HG03558 (cell line): ENCODE measurements at regions not wholly inside any gene's neighbourhood (a gene's known extent, or its start where the extent isn't known, plus 50 kb on each side); places are given as distances from the start of the nearest gene placed in this dataset.
"Not testable (repeated sequence)": the region's sequence is repeated elsewhere in the genome, so short reads cannot be mapped to it uniquely, and the experiment has no call there.

Source experiments
- ATAC-seq: cut with Tn5 transposase; IDR thresholded peaks from one replicate; pipeline ENCODE4 v1.9.1; 2021; ENCODE audit warnings: moderate number of reproducible peaks; ENCODE audit not compliant: unreplicated experiment; ENCODE audit errors: extremely low read depth

GRCh38 chr12:42030588-42030987 lies 114.1 kb downstream of the GXYLT1 start:
- no peak for ATAC-seq

- ATAC-seq, result no peak
These were observed 117.1 kb downstream of the GXYLT1 start for GRCh38 chr12:42027546-42027945.

GRCh38 chr12:42024495-42024830 lies 120.2 kb downstream of the GXYLT1 start:
- ATAC-seq, result no peak

GRCh38 chr12:42023733-42024494 lies 120.8 kb downstream of the GXYLT1 start:
- ATAC-seq, result peak; percentile 82

- ATAC-seq, result not testable (repeated sequence)
These were observed 122.7 kb downstream of the GXYLT1 start for GRCh38 chr12:42021937-42022336.

- no peak for ATAC-seq
These were observed 123.2 kb downstream of the GXYLT1 start for GRCh38 chr12:42021469-42021868.

GRCh38 chr12:42020226-42020625 lies 124.4 kb downstream of the GXYLT1 start:
- ATAC-seq, result no peak

- ATAC-seq, result no peak
These were observed 124.9 kb downstream of the GXYLT1 start for GRCh38 chr12:42019746-42020145.

- ATAC-seq, result no peak
These were observed 127.6 kb downstream of the GXYLT1 start for GRCh38 chr12:42017051-42017450.

- ATAC-seq, result no peak
These were observed 129.6 kb downstream of the GXYLT1 start for GRCh38 chr12:42015051-42015461.

GRCh38 chr12:42012501-42012900 lies 132.2 kb downstream of the GXYLT1 start:
- not testable (repeated sequence) for ATAC-seq

GRCh38 chr12:42010715-42011114 lies 134.0 kb downstream of the GXYLT1 start:
- ATAC-seq, result no peak

- no peak for ATAC-seq
These were observed 134.4 kb downstream of the GXYLT1 start for GRCh38 chr12:42010257-42010656.

- ATAC-seq, result no peak
These were observed 135.7 kb downstream of the GXYLT1 start for GRCh38 chr12:42008996-42009395.

GRCh38 chr12:42003031-42003430 lies 141.6 kb downstream of the GXYLT1 start:
- ATAC-seq, result no peak

- ATAC-seq, result no peak
These were observed 142.1 kb downstream of the GXYLT1 start for GRCh38 chr12:42002563-42002962.

- no peak for ATAC-seq
These were observed 146.2 kb downstream of the GXYLT1 start for GRCh38 chr12:41998436-41998835.

- ATAC-seq, result no peak
These were observed 151.4 kb downstream of the GXYLT1 start for GRCh38 chr12:41993283-41993682.

GRCh38 chr12:41992692-41993215 lies 151.9 kb downstream of the GXYLT1 start:
- no peak for ATAC-seq

GRCh38 chr12:41992022-41992421 lies 152.7 kb downstream of the GXYLT1 start:
- no peak for ATAC-seq

GRCh38 chr12:41988715-41989114 lies 156.0 kb downstream of the GXYLT1 start:
- ATAC-seq, result no peak

GRCh38 chr12:41986513-41986912 lies 158.2 kb downstream of the GXYLT1 start:
- not testable (repeated sequence) for ATAC-seq
